NCI-H1930 (cell line): ENCODE measurements at regions not wholly inside any gene's neighbourhood (a gene's known extent, or its start where the extent isn't known, plus 50 kb on each side); places are given as distances from the start of the nearest gene placed in this dataset.
"Not testable (repeated sequence)": the region's sequence is repeated elsewhere in the genome, so short reads cannot be mapped to it uniquely, and the experiment has no call there.

Experiments used
- DNase-seq, 2 experiments: peaks; one replicate each; lab custom pipeline; 2025; lab: John Stamatoyannopoulos, UW

- no peak for DNase-seq
Observed at GRCh38 chr1:94672934-94673333, 131.4 kb upstream of the F3 start.

GRCh38 chr1:94672001-94672400 is 130.4 kb upstream of the F3 start:
- DNase-seq: no peak

- no peak for DNase-seq
Observed at GRCh38 chr1:94670273-94670672, 128.7 kb upstream of the F3 start.

- DNase-seq: no peak
Observed at GRCh38 chr1:94669198-94669597, 127.6 kb upstream of the F3 start.

GRCh38 chr1:94668528-94668927 is 127.0 kb upstream of the F3 start:
- no peak for DNase-seq

- no peak for DNase-seq
Observed at GRCh38 chr1:94667818-94668217, 126.3 kb upstream of the F3 start.

GRCh38 chr1:94666797-94667196 is 125.2 kb upstream of the F3 start:
- DNase-seq: no peak

GRCh38 chr1:94661431-94661932 is 119.9 kb upstream of the F3 start:
- no peak for DNase-seq

- no peak for DNase-seq
Observed at GRCh38 chr1:94660994-94661393, 119.4 kb upstream of the F3 start.

- DNase-seq: no peak
Observed at GRCh38 chr1:94660258-94660657, 118.7 kb upstream of the F3 start.

GRCh38 chr1:94659202-94659601 is 117.6 kb upstream of the F3 start:
- not testable (repeated sequence) for DNase-seq

- DNase-seq: no peak
Observed at GRCh38 chr1:94658221-94658620, 116.7 kb upstream of the F3 start.

- not testable (repeated sequence) for DNase-seq
Observed at GRCh38 chr1:94657776-94658175, 116.2 kb upstream of the F3 start.

GRCh38 chr1:94656967-94657366 is 115.4 kb upstream of the F3 start:
- no peak for DNase-seq

GRCh38 chr1:94654919-94655318 is 113.4 kb upstream of the F3 start:
- no peak for DNase-seq

- DNase-seq: no peak
Observed at GRCh38 chr1:94654459-94654858, 112.9 kb upstream of the F3 start.

GRCh38 chr1:94654031-94654430 is 112.5 kb upstream of the F3 start:
- no peak for DNase-seq

- DNase-seq: no peak
Observed at GRCh38 chr1:94653454-94653853, 111.9 kb upstream of the F3 start.

- DNase-seq: no peak
Observed at GRCh38 chr1:94651076-94651475, 109.5 kb upstream of the F3 start.

GRCh38 chr1:94650301-94650700 is 108.7 kb upstream of the F3 start:
- no peak for DNase-seq

GRCh38 chr1:94648225-94649007 is 106.9 kb upstream of the F3 start:
- DNase-seq: no peak

GRCh38 chr1:94646786-94647555 is 105.4 kb upstream of the F3 start:
- DNase-seq: no peak

- no peak for DNase-seq
Observed at GRCh38 chr1:94646141-94646643, 104.6 kb upstream of the F3 start.
